VCaP (cell line): ENCODE measurements at regions not wholly inside any gene's neighbourhood (a gene's known extent, or its start where the extent isn't known, plus 50 kb on each side); places are given as distances from the start of the nearest gene placed in this dataset.
"Not testable (repeated sequence)": the region's sequence is repeated elsewhere in the genome, so short reads cannot be mapped to it uniquely, and the experiment has no call there.

Experiments
- H3K27ac ChIP-seq: fragments of 450-650 bp; 2 replicates; pipeline ENCODE4 v1.5.1; 2017
- TF ChIP-seq, protein P1 (sequence below): fragments of 450-650 bp; conservative IDR thresholded peaks from 2 replicates; pipeline ENCODE4 v1.5.1; 2017; ENCODE audit warnings: mild to moderate bottlenecking, moderate library complexity

GRCh38 chr3:176274161-176274560 is 923.1 kb downstream of the TBL1XR1 start:
- H3K27ac ChIP-seq: no peak overlapping the region; the same call in 1 of the 2 replicates
- TF ChIP-seq, protein P1, sequence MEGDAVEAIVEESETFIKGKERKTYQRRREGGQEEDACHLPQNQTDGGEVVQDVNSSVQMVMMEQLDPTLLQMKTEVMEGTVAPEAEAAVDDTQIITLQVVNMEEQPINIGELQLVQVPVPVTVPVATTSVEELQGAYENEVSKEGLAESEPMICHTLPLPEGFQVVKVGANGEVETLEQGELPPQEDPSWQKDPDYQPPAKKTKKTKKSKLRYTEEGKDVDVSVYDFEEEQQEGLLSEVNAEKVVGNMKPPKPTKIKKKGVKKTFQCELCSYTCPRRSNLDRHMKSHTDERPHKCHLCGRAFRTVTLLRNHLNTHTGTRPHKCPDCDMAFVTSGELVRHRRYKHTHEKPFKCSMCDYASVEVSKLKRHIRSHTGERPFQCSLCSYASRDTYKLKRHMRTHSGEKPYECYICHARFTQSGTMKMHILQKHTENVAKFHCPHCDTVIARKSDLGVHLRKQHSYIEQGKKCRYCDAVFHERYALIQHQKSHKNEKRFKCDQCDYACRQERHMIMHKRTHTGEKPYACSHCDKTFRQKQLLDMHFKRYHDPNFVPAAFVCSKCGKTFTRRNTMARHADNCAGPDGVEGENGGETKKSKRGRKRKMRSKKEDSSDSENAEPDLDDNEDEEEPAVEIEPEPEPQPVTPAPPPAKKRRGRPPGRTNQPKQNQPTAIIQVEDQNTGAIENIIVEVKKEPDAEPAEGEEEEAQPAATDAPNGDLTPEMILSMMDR: no peak

DNA sequence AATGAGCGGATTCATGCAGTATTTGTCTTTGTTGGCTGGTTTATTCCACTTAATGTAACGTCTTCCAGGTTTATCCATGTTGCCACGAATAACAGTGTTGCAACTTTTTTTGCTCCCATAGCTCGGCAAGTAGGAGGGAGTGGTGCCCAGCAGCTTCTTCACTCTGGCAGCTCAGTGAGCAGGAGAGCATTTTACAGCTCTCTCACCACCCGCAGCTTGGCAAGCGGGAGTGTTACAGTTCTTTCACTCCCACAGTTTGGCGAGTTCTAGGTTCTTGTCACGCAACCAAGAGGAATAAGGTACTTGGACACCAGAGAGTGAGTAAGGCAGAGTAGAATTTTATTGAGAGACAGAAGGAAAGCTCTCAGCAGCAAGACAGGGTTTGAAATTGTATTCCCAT is 935.2 kb downstream of the TBL1XR1 start:
- TF ChIP-seq, protein P1: no peak
- H3K27ac ChIP-seq: no peak overlapping the region

DNA sequence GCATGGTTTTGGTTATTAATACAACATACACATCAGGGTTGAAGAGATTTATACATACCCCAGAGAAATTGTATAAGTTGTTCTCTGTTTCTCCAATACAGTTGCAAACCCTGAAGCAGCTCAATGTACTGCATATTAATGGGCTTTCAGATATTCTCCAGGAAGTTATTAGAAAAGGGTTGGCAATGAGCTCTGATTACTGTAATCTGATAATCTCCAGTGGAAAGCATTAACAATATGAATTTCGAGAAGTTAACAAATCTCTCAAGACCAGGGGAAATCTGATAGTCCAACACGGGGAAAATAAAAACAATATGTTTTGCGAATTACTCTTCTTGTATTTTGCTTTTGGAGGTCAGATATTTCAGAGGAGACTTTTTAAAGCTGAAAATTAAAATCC is 950.1 kb downstream of the TBL1XR1 start:
- no peak overlapping the region for H3K27ac ChIP-seq
- TF ChIP-seq, protein P1: no peak

DNA sequence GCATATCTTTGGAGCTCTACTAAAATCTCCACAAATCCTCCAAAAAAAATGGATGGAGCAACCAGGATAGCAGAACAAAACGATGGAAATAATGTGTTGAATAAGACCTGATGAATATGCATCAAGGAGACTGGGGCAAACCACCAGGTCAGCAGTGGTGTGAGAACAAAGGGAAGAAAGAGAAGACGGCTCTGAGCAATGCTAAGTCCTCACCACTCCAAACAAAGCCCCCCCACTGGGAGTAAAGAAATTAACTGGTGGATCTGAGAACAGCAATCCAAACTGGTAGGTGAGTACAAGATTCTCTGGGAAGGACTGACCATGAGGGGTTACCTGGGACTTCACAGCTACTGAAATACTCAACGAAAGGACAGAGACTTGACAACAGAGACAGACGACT is 977.3 kb downstream of the TBL1XR1 start:
- no peak overlapping the region for H3K27ac ChIP-seq

GRCh38 chr3:176214758-176215157 is 982.5 kb downstream of the TBL1XR1 start:
- TF ChIP-seq, protein P1: no peak

More for the DNA sequence above, 977.3 kb downstream of the TBL1XR1 start:
- TF ChIP-seq, protein P1: no peak

DNA sequence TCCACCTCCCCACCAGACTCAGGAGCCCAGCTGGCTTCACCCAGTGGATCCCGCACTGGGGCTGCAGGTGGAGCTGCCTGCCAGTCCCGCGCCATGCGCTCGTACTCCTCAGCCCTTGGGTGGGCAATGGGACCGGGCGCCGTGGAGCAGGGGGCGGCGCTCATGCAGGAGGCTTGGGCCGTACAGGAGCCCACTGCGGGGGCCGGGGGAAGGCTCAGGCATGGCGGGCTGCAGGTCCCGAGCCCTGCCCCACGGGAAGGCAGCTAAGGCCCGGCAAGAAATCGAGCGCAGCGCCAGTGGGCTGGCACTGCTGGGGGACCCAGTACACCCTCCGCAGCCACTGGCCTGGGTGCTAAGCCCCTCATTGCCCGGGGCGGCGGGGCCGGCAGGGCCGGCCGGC is 984.0 kb downstream of the TBL1XR1 start:
- not testable (repeated sequence) for H3K27ac ChIP-seq

More at GRCh38 chr3:176214758-176215157, 982.5 kb downstream of the TBL1XR1 start:
- H3K27ac ChIP-seq: no peak overlapping the region

DNA sequence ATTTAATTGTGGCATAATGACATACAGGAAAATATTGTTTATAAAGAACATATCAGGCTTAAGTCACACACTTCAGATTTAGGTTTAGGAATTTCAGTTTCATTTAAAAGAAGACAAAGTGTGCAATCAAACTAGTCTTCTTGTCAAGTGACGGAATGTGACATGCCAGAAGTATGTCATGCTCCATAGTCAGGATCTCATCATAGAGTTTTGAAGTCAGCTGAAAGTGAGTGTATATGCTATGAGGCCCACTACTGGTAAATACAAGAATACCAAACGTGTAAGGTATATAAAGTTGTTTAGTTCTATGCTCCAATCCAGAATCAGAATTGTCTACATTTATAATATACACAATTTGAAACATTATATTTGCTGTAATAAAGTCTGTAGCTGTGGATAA is 988.4 kb downstream of the TBL1XR1 start:
- no peak overlapping the region for H3K27ac ChIP-seq
- TF ChIP-seq, protein P1: no peak

GRCh38 chr3:176208283-176208682 is 989.0 kb downstream of the TBL1XR1 start:
- TF ChIP-seq, protein P1: no peak
- H3K27ac ChIP-seq: no peak overlapping the region
